Natural killer cell (primary cell): ENCODE measurements at regions not wholly inside any gene's neighbourhood (a gene's known extent, or its start where the extent isn't known, plus 50 kb on each side); places are given as distances from the start of the nearest gene placed in this dataset.

Source experiments
- ATAC-seq, 3 donors: fragments of 150-1000 bp in 2 of 3; fragments of 200-7000 bp in 1 of 3; cut with Tn5 transposase; 1 replicate in 1 of 3; 2 replicates in 2 of 3; pipeline ENCODE4 v1.10.0; 2021; ENCODE audit warnings: mild to moderate bottlenecking in 2 of 3, moderate library complexity in 2 of 3
- DNase-seq, 2 donors: peaks; one replicate each; pipeline versions ENCODE4 v3.0.0 to v3.0.0-alpha.2; 2013 to 2021; ENCODE audit warnings: mixed read lengths in 1 of 2
- H3K27ac ChIP-seq: one replicate; pipeline ENCODE4 v1.5.1; 2013; ENCODE audit warnings: mild to moderate bottlenecking, low read length
- H3K27me3 ChIP-seq: one replicate; pipeline ENCODE4 v1.6.1; 2013; ENCODE audit warnings: low read length; ENCODE audit not compliant: control insufficient read depth, insufficient read depth
- H3K36me3 ChIP-seq: one replicate; pipeline ENCODE4 v1.6.1; 2013; ENCODE audit warnings: low read length; ENCODE audit not compliant: control insufficient read depth, insufficient read depth
- H3K4me1 ChIP-seq: one replicate; pipeline ENCODE4 v1.6.1; 2013; ENCODE audit warnings: low read length; ENCODE audit not compliant: control insufficient read depth, insufficient read depth
- H3K4me3 ChIP-seq: one replicate; pipeline ENCODE4 v1.5.1; 2013; ENCODE audit warnings: low read length
- H3K9me3 ChIP-seq: one replicate; pipeline ENCODE4 v1.6.1; 2013; ENCODE audit warnings: low read length; ENCODE audit not compliant: control insufficient read depth, insufficient read depth
- H3K27ac Mint-ChIP-seq, 2 donors: one replicate each; pipeline ENCODE4 v1.8.0; 2022; ENCODE audit warnings: mild to moderate bottlenecking in 2 of 2, mixed read lengths in 2 of 2, moderate library complexity in 1 of 2
- H3K27me3 Mint-ChIP-seq, 2 donors: one replicate each; pipeline ENCODE4 v1.8.0; 2022; ENCODE audit warnings: low read depth in 2 of 2, mixed read lengths in 2 of 2
- H3K36me3 Mint-ChIP-seq: one replicate; pipeline ENCODE4 v1.8.0; 2022; ENCODE audit warnings: mixed read lengths
- H3K4me1 Mint-ChIP-seq, 2 donors: one replicate each; pipeline ENCODE4 v1.8.0; 2022; ENCODE audit warnings: mixed read lengths in 2 of 2
- H3K4me3 Mint-ChIP-seq: one replicate; pipeline ENCODE4 v1.8.0; 2022; ENCODE audit warnings: mild to moderate bottlenecking, moderate library complexity, mixed read lengths
- H3K9me3 Mint-ChIP-seq, 2 donors: one replicate each; pipeline ENCODE4 v1.8.0; 2022; ENCODE audit warnings: mixed read lengths in 2 of 2
- CTCF ChIP-seq: fragments of 200-600 bp; IDR thresholded peaks from one replicate; pipeline ENCODE4 v1.8.0; 2022; ENCODE audit warnings: antibody characterized with exemption
- WGBS: methylation state at CpG from one replicate; pipeline ENCODE4 v1.1.7; 2013; ENCODE audit warnings: missing lambda C conversion rate; ENCODE audit not compliant: insufficient coverage; 5-methylcytosine and 5-hydroxymethylcytosine counted together
- intact Hi-C: fragments of 100-400 bp; cut with micrococcal nuclease; formaldehyde crosslinking; loops from one replicate; pipeline ENCODE4 v1.14.2; 2022

GRCh38 chr18:78709261-78709809 lies 270.3 kb upstream of the SALL3 start:
- Histone ChIP-seq H3K4me1 (no peaks in the 10 kb centered on the region), H3K9me3 (no peaks in the 10 kb centered on the region), H3K27ac (no peak overlapping the region), H3K27me3 (no peaks in the 10 kb centered on the region), H3K4me3 (no peak overlapping the region), H3K36me3 (no peaks in the 10 kb centered on the region)
- Mint-ChIP-seq H3K4me3 (no peak overlapping the region), H3K27me3 (peaks cover 0 to 10% of the 10 kb centered on the region in 2 donors), H3K27ac (no peak overlapping the region), H3K36me3 (peaks cover 11% of the 10 kb centered on the region), H3K4me1 (no peaks in the 10 kb centered on the region), H3K9me3 (peaks cover 9 to 16% of the 10 kb centered on the region in 2 donors)
- WGBS, result 90% methylated on average over 8 of the region's 8 CpGs
- no peak for ATAC-seq
- intact Hi-C loops, result no loop called here
- DNase-seq, result no peak
- no peak for TF ChIP-seq CTCF

- H3K27ac ChIP-seq, result no peak overlapping the region
- no peak for TF ChIP-seq CTCF
- H3K27me3 Mint-ChIP-seq, result peaks cover 0 to 12% of the 10 kb centered on the region in 2 donors
- H3K4me1 ChIP-seq, result no peaks in the 10 kb centered on the region
- H3K4me3 ChIP-seq, result no peak overlapping the region
- H3K27ac Mint-ChIP-seq, result no peak overlapping the region
- H3K9me3 Mint-ChIP-seq, result peaks cover 9 to 16% of the 10 kb centered on the region in 2 donors
- H3K9me3 ChIP-seq, result no peaks in the 10 kb centered on the region
- DNase-seq, result no peak
- H3K4me3 Mint-ChIP-seq, result no peak overlapping the region
- WGBS, result 93% methylated on average over 8 of the region's 8 CpGs
- ATAC-seq, result no peak
- H3K36me3 Mint-ChIP-seq, result peaks cover 11% of the 10 kb centered on the region
- intact Hi-C loops, result no loop called here
- no peaks in the 10 kb centered on the region for H3K27me3 ChIP-seq
- no peaks in the 10 kb centered on the region for H3K4me1 Mint-ChIP-seq
- H3K36me3 ChIP-seq, result no peaks in the 10 kb centered on the region
These were observed 268.3 kb upstream of the SALL3 start for GRCh38 chr18:78711316-78711715.

- peaks cover 11% of the 10 kb centered on the region for H3K36me3 Mint-ChIP-seq
These were observed 267.6 kb upstream of the SALL3 start for GRCh38 chr18:78711971-78712370.

More at GRCh38 chr18:78711971-78712370, 267.6 kb upstream of the SALL3 start:
- H3K4me3 ChIP-seq, result no peak overlapping the region
- Mint-ChIP-seq H3K4me3 (no peak overlapping the region), H3K9me3 (peaks cover 9 to 16% of the 10 kb centered on the region in 2 donors), H3K4me1 (no peaks in the 10 kb centered on the region), H3K27me3 (peaks cover 0 to 8% of the 10 kb centered on the region in 2 donors), H3K27ac (no peak overlapping the region)
- intact Hi-C loops, result no loop called here
- H3K9me3 ChIP-seq, result no peaks in the 10 kb centered on the region
- TF ChIP-seq CTCF, result no peak
- no peak for ATAC-seq
- no peaks in the 10 kb centered on the region for H3K27me3 ChIP-seq
- WGBS, result 54% methylated on average over 4 of the region's 4 CpGs
- no peak overlapping the region for H3K27ac ChIP-seq
- H3K36me3 ChIP-seq, result no peaks in the 10 kb centered on the region
- no peaks in the 10 kb centered on the region for H3K4me1 ChIP-seq
- no peak for DNase-seq
